ENCODE measurements at regions not wholly inside any gene's neighbourhood (a gene's known extent, or its start where the extent isn't known, plus 50 kb on each side); places are given as distances from the start of the nearest gene placed in this dataset.

- TF ChIP-seq POLR2A (IDR thresholded peaks at IDR 0.05) (no peak), CTCF (IDR thresholded peaks at IDR 0.05) (no peak)
Measured at GRCh38 chr20:12723811-12724210, 285.0 kb upstream of the SPTLC3 start.

Measured in body of pancreas (tissue), 4 donors.